ENCODE measurements at regions not wholly inside any gene's neighbourhood (a gene's known extent, or its start where the extent isn't known, plus 50 kb on each side); places are given as distances from the start of the nearest gene placed in this dataset.

- POLR2A ChIA-PET, result no interaction called here
- CTCF ChIA-PET, result no interaction called here
- Histone ChIP-seq H3K27ac (ENCODE audit: extremely low read depth, low read depth, low read length) (no peak overlapping the region), H3K4me1 (ENCODE audit: control insufficient read depth, insufficient read depth, low read length) (no peaks in the 10 kb centered on the region), H3K9me3 (ENCODE audit: control insufficient read depth, insufficient read depth, low read depth, low read length) (no peaks in the 10 kb centered on the region), H3K4me3 (ENCODE audit: low read depth, low read length) (no peak overlapping the region), H3K36me3 (ENCODE audit: control insufficient read depth in 2 of 2, insufficient read depth in 1 of 2, low read length in 2 of 2) (no peaks in the 10 kb centered on the region)
- TF ChIP-seq ZNF488 (tag by site-specific recombination; IDR thresholded peaks at IDR 0.05), result no peak
- TF ChIP-seq ZBTB17 (tag by site-specific recombination; IDR thresholded peaks at IDR 0.05), result no peak
- TF ChIP-seq ZNF18 (tag by site-specific recombination; IDR thresholded peaks at IDR 0.05), result no peak
- TF ChIP-seq YY2 (tag by site-specific recombination; IDR thresholded peaks at IDR 0.05), result no peak
- no peak for TF ChIP-seq ZNF600 (tag by site-specific recombination; IDR thresholded peaks at IDR 0.05)
- no peak for TF ChIP-seq ZNF221 (tag by site-specific recombination; IDR thresholded peaks at IDR 0.05; ENCODE audit: borderline replicate concordance)
Observed at GRCh38 chr4:157999723-158000122, 173.1 kb downstream of the GASK1B start.

GRCh38 chr4:157997296-157997695, 175.5 kb downstream of the GASK1B start:
- TF ChIP-seq ZNF302 (tag by site-specific recombination; IDR thresholded peaks at IDR 0.05; ENCODE audit: low read depth) (no peak), ZNF610 (tag by site-specific recombination; IDR thresholded peaks at IDR 0.05; ENCODE audit: borderline replicate concordance) (no peak), ZNF707 (tag by site-specific recombination; IDR thresholded peaks at IDR 0.05) (no peak), ZNF324 (tag by site-specific recombination; IDR thresholded peaks at IDR 0.05) (no peak), ZBTB11 (tag by site-specific recombination; conservative IDR thresholded peaks at IDR 0.05; ENCODE audit: low read depth) (no peak), ZNF785 (tag by site-specific recombination; IDR thresholded peaks at IDR 0.05) (no peak), ZSCAN30 (tag by site-specific recombination; IDR thresholded peaks at IDR 0.05) (no peak), ZNF24 (tag by site-specific recombination; IDR thresholded peaks at IDR 0.05) (no peak), ZNF558 (tag by site-specific recombination; IDR thresholded peaks at IDR 0.05) (no peak), ZNF768 (tag by site-specific recombination; IDR thresholded peaks at IDR 0.05) (no peak), ZNF580 (tag by site-specific recombination; IDR thresholded peaks at IDR 0.05) (no peak), ZNF26 (tag by site-specific recombination; IDR thresholded peaks at IDR 0.05) (no peak), ZNF654 (tag by site-specific recombination; IDR thresholded peaks at IDR 0.05; ENCODE audit: low read depth) (no peak), ZNF23 (tag by site-specific recombination; IDR thresholded peaks at IDR 0.05; ENCODE audit: borderline replicate concordance) (no peak), ZNF184 (tag by site-specific recombination; IDR thresholded peaks at IDR 0.05) (no peak), ZNF223 (tag by site-specific recombination; IDR thresholded peaks at IDR 0.05) (no peak), GFI1B (tag by site-specific recombination; IDR thresholded peaks at IDR 0.05) (no peak), ZNF473 (tag by site-specific recombination; IDR thresholded peaks at IDR 0.05) (no peak), ZNF248 (tag by site-specific recombination; IDR thresholded peaks at IDR 0.05) (no peak), ZNF335 (tag by site-specific recombination; conservative IDR thresholded peaks at IDR 0.05) (no peak)
- Histone ChIP-seq H3K36me3 (ENCODE audit: control insufficient read depth in 2 of 2, insufficient read depth in 1 of 2, low read length in 2 of 2) (no peaks in the 10 kb centered on the region), H3K4me3 (ENCODE audit: low read depth, low read length) (no peak overlapping the region), H3K27ac (ENCODE audit: extremely low read depth, low read depth, low read length) (no peak overlapping the region), H3K4me1 (ENCODE audit: control insufficient read depth, insufficient read depth, low read length) (no peaks in the 10 kb centered on the region), H3K9me3 (ENCODE audit: control insufficient read depth, insufficient read depth, low read depth, low read length) (no peaks in the 10 kb centered on the region)
- ChIA-PET CTCF (interaction anchor here (1.7 kb wide), 1 partner anchor 175 kb away, joined by 5 read pairs; no protein-coding TSS in a partner anchor), POLR2A (no interaction called here)
